ENCODE measurements at regions not wholly inside any gene's neighbourhood (a gene's known extent, or its start where the extent isn't known, plus 50 kb on each side); places are given as distances from the start of the nearest gene placed in this dataset.

DNA sequence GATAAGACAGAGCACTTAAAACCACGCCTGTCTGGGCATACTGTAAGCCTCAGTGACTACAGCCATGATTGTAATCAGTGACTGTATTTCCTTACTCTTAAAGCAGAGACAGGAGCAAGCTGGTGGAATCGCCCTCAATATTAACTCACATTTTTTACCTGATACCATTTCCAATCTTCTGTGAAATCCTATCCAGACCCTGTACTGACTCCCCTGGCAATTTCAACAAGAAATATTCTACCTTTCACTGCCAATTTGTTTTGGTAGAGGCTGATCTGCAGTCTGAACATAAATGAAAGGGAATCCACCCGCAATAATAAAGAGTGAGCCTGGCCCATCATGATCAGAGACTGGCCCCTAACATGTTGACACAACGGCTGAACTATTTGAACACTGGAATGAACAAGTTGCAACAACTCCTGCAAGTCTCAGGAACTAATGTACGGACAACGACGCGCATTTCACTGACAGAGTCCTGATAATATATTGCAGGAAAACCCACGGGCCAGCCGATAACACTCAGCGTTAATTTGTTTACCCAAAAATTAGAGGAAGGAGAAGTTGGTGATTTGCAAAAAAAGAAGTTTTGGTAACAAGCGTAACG lies 195.5 kb upstream of the BTG1 start:
- TF ChIP-seq, protein P1, sequence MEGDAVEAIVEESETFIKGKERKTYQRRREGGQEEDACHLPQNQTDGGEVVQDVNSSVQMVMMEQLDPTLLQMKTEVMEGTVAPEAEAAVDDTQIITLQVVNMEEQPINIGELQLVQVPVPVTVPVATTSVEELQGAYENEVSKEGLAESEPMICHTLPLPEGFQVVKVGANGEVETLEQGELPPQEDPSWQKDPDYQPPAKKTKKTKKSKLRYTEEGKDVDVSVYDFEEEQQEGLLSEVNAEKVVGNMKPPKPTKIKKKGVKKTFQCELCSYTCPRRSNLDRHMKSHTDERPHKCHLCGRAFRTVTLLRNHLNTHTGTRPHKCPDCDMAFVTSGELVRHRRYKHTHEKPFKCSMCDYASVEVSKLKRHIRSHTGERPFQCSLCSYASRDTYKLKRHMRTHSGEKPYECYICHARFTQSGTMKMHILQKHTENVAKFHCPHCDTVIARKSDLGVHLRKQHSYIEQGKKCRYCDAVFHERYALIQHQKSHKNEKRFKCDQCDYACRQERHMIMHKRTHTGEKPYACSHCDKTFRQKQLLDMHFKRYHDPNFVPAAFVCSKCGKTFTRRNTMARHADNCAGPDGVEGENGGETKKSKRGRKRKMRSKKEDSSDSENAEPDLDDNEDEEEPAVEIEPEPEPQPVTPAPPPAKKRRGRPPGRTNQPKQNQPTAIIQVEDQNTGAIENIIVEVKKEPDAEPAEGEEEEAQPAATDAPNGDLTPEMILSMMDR (IDR thresholded peaks at IDR 0.05) = no peak
- no peak for TF ChIP-seq EZH2 (IDR thresholded peaks at IDR 0.05)
- no peak for TF ChIP-seq EZH2phosphoT487 (IDR thresholded peaks at IDR 0.05)

Measured in neural progenitor cell (in vitro differentiated cells).